ENCODE measurements at regions not wholly inside any gene's neighbourhood (a gene's known extent, or its start where the extent isn't known, plus 50 kb on each side); places are given as distances from the start of the nearest gene placed in this dataset.

DNA sequence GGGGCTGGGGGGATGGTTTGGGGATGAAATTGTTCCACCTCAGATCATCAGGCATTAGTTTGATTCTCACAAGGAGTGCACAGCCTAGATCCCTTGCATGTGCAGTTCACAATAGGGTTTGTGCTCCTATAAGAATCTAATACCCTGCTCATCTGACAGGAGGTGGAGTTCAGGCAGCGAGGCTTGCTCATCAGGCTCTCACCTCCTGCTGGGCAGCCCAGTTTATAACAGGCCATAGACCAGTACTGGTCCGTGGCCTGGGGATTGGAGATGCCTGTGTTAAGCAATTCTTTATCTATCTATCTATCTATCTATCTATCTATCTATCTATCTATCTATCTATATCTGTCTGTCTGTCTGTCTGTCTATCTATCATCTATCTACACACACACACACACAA lies 525.3 kb upstream of the DAB1 start:
- TF ChIP-seq EZH2 (IDR thresholded peaks at IDR 0.05) (no peak), EZH2phosphoT487 (IDR thresholded peaks at IDR 0.05) (no peak), CTCF (IDR thresholded peaks at IDR 0.05) (no peak)
- DNase-seq (ENCODE audit: low spot score): no peak
- peaks cover 2% of the 10 kb centered on the region for H3K36me3 Mint-ChIP-seq
- Histone ChIP-seq H3K36me3 (no peaks in the 10 kb centered on the region), H3F3A (ENCODE audit: low read depth) (no peaks in the 10 kb centered on the region), H4K20me1 (ENCODE audit: low read depth) (no peaks in the 10 kb centered on the region), H3K27ac (no peak overlapping the region), H3K4me1 (no peaks in the 10 kb centered on the region), H2AFZ (replicated peaks) (no peak overlapping the region), H3K9ac (no peak overlapping the region), H3K79me2 (ENCODE audit: low read depth) (no peaks in the 10 kb centered on the region), H3K4me2 (no peak overlapping the region), H3K9me3 (ENCODE audit: low read depth) (no peaks in the 10 kb centered on the region), H3K27me3 (no peaks in the 10 kb centered on the region), H3K4me3 (no peak overlapping the region)
- H3K4me3 Mint-ChIP-seq: no peak overlapping the region
- H3K9me3 Mint-ChIP-seq: no peaks in the 10 kb centered on the region
- no peaks in the 10 kb centered on the region for H3K27me3 Mint-ChIP-seq (ENCODE audit: insufficient read depth, low read depth)
- H3K4me1 Mint-ChIP-seq: no peaks in the 10 kb centered on the region
- H3K27ac Mint-ChIP-seq: no peak overlapping the region

DNA sequence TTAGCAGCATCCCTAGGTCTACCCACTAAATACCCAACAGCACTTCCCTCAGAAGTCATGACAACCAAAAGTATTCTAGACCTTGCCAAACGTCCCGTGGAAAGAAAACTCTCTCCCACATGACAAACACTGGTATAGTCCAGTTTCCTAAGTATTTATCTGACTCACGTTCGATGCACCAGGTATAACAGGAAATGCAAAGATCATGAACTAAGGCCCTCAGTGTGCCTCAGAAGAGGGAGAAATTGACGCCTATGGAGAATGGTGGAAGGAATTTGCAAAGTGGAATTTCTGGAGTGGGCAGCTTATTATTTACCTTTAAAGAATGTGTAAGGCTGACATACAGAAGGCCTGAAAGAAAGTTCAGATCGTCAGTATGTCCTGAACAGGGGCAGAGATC lies 523.6 kb upstream of the DAB1 start:
- Histone ChIP-seq H3K36me3 (no peaks in the 10 kb centered on the region), H4K20me1 (ENCODE audit: low read depth) (no peaks in the 10 kb centered on the region), H3K4me3 (no peak overlapping the region), H3K4me2 (no peak overlapping the region), H3K9me3 (ENCODE audit: low read depth) (no peaks in the 10 kb centered on the region), H3F3A (ENCODE audit: low read depth) (no peaks in the 10 kb centered on the region), H3K27ac (no peak overlapping the region), H3K27me3 (no peaks in the 10 kb centered on the region), H3K79me2 (ENCODE audit: low read depth) (no peaks in the 10 kb centered on the region), H2AFZ (replicated peaks) (no peak overlapping the region), H3K4me1 (no peaks in the 10 kb centered on the region), H3K9ac (no peak overlapping the region)
- TF ChIP-seq EZH2 (IDR thresholded peaks at IDR 0.05) (no peak), CTCF (IDR thresholded peaks at IDR 0.05) (no peak), EZH2phosphoT487 (IDR thresholded peaks at IDR 0.05) (no peak)
- Mint-ChIP-seq H3K36me3 (peaks cover 2% of the 10 kb centered on the region), H3K9me3 (no peaks in the 10 kb centered on the region), H3K4me1 (no peaks in the 10 kb centered on the region), H3K27me3 (ENCODE audit: insufficient read depth, low read depth) (no peaks in the 10 kb centered on the region), H3K27ac (no peak overlapping the region), H3K4me3 (no peak overlapping the region)
- no peak for DNase-seq (ENCODE audit: low spot score)

GRCh38 chr1:57945045-57945444 lies 521.2 kb upstream of the DAB1 start:
- Histone ChIP-seq H3K9me3 (ENCODE audit: low read depth) (no peaks in the 10 kb centered on the region), H3K9ac (no peak overlapping the region), H3K27ac (no peak overlapping the region), H3K4me2 (no peak overlapping the region), H3K36me3 (no peaks in the 10 kb centered on the region), H3K4me1 (no peaks in the 10 kb centered on the region), H3K79me2 (ENCODE audit: low read depth) (no peaks in the 10 kb centered on the region), H3K4me3 (no peak overlapping the region), H3F3A (ENCODE audit: low read depth) (no peaks in the 10 kb centered on the region), H4K20me1 (ENCODE audit: low read depth) (no peaks in the 10 kb centered on the region), H3K27me3 (no peaks in the 10 kb centered on the region), H2AFZ (replicated peaks) (no peak overlapping the region)
- no peak for TF ChIP-seq CTCF (IDR thresholded peaks at IDR 0.05)
- TF ChIP-seq EZH2 (IDR thresholded peaks at IDR 0.05): no peak
- TF ChIP-seq EZH2phosphoT487 (IDR thresholded peaks at IDR 0.05): no peak
- Mint-ChIP-seq H3K4me1 (no peaks in the 10 kb centered on the region), H3K27ac (no peak overlapping the region), H3K27me3 (ENCODE audit: insufficient read depth, low read depth) (no peaks in the 10 kb centered on the region), H3K36me3 (peaks cover 2% of the 10 kb centered on the region), H3K9me3 (no peaks in the 10 kb centered on the region), H3K4me3 (no peak overlapping the region)
- no peak for DNase-seq (ENCODE audit: low spot score)

DNA sequence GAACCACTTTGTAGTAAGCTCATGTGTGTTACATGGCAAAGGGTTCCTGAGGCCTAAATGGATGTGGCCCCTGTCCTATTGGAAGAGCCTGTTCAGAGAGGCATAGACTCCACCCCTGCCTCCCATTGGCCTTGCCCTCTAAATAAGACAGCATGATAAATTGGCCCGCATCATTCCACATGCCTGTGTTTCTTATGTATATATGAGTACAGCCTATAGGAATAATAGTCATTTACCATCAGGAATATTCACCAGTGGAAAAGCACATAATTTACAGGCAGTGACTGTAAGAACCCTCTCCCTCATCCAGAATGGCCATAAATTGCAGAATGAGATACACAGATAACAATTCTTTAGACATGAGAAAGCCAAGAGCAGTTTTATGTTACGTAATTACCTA lies 519.5 kb upstream of the DAB1 start:
- no peaks in the 10 kb centered on the region for H3K4me1 Mint-ChIP-seq
- Histone ChIP-seq H3K4me1 (no peaks in the 10 kb centered on the region), H3K4me3 (no peak overlapping the region), H3F3A (ENCODE audit: low read depth) (no peaks in the 10 kb centered on the region), H3K36me3 (no peaks in the 10 kb centered on the region), H3K9me3 (ENCODE audit: low read depth) (no peaks in the 10 kb centered on the region), H3K79me2 (ENCODE audit: low read depth) (no peaks in the 10 kb centered on the region), H4K20me1 (ENCODE audit: low read depth) (no peaks in the 10 kb centered on the region), H3K27me3 (no peaks in the 10 kb centered on the region), H3K9ac (no peak overlapping the region), H3K4me2 (no peak overlapping the region), H2AFZ (replicated peaks) (no peak overlapping the region), H3K27ac (no peak overlapping the region)
- TF ChIP-seq CTCF (IDR thresholded peaks at IDR 0.05) (no peak), EZH2 (IDR thresholded peaks at IDR 0.05) (no peak), EZH2phosphoT487 (IDR thresholded peaks at IDR 0.05) (no peak)
- H3K4me3 Mint-ChIP-seq: no peak overlapping the region
- no peak overlapping the region for H3K27ac Mint-ChIP-seq
- H3K9me3 Mint-ChIP-seq: no peaks in the 10 kb centered on the region
- H3K36me3 Mint-ChIP-seq: peaks cover 2% of the 10 kb centered on the region
- peaks cover 2% of the 10 kb centered on the region for H3K27me3 Mint-ChIP-seq (ENCODE audit: insufficient read depth, low read depth)
- no peak for DNase-seq (ENCODE audit: low spot score)

Measured in neural progenitor cell (in vitro differentiated cells).